ENCODE measurements at regions not wholly inside any gene's neighbourhood (a gene's known extent, or its start where the extent isn't known, plus 50 kb on each side); places are given as distances from the start of the nearest gene placed in this dataset.

- TF ChIP-seq CTCF (IDR thresholded peaks at IDR 0.05; ENCODE audit: unreplicated experiment): no peak
- DNase-seq (ENCODE audit: low spot score): no peak
- Mint-ChIP-seq H3K9me3 (ENCODE audit: unreplicated experiment) (peaks cover 4% of the 10 kb centered on the region), H3K36me3 (ENCODE audit: low read depth, unreplicated experiment) (no peaks in the 10 kb centered on the region), H3K4me3 (ENCODE audit: unreplicated experiment) (peak overlapping the region; percentile 82), H3K27ac (ENCODE audit: unreplicated experiment) (no peak overlapping the region), H3K4me1 (ENCODE audit: unreplicated experiment) (no peaks in the 10 kb centered on the region), H3K27me3 (ENCODE audit: unreplicated experiment) (peaks cover 2% of the 10 kb centered on the region)
Measured at GRCh38 chr11:45355706-45356041, 69.5 kb upstream of the SYT13 start.

- H3K4me1 Mint-ChIP-seq (ENCODE audit: unreplicated experiment): no peaks in the 10 kb centered on the region
- no peak for TF ChIP-seq CTCF (IDR thresholded peaks at IDR 0.05; ENCODE audit: unreplicated experiment)
- H3K27me3 Mint-ChIP-seq (ENCODE audit: unreplicated experiment): peaks cover 2% of the 10 kb centered on the region
- no peaks in the 10 kb centered on the region for H3K36me3 Mint-ChIP-seq (ENCODE audit: low read depth, unreplicated experiment)
- no peak overlapping the region for H3K27ac Mint-ChIP-seq (ENCODE audit: unreplicated experiment)
- peaks cover 4% of the 10 kb centered on the region for H3K9me3 Mint-ChIP-seq (ENCODE audit: unreplicated experiment)
- DNase-seq (ENCODE audit: low spot score): peak; percentile 63
- H3K4me3 Mint-ChIP-seq (ENCODE audit: unreplicated experiment): peak overlapping the region; percentile 21
Measured at GRCh38 chr11:45354976-45355705, 69.0 kb upstream of the SYT13 start.

- Mint-ChIP-seq H3K36me3 (ENCODE audit: low read depth, unreplicated experiment) (no peaks in the 10 kb centered on the region), H3K9me3 (ENCODE audit: unreplicated experiment) (peaks cover under 1% of the 10 kb centered on the region), H3K4me1 (ENCODE audit: unreplicated experiment) (no peaks in the 10 kb centered on the region), H3K27ac (ENCODE audit: unreplicated experiment) (no peak overlapping the region), H3K27me3 (ENCODE audit: unreplicated experiment) (no peaks in the 10 kb centered on the region), H3K4me3 (ENCODE audit: unreplicated experiment) (no peak overlapping the region)
- TF ChIP-seq CTCF (IDR thresholded peaks at IDR 0.05; ENCODE audit: unreplicated experiment): no peak
- DNase-seq (ENCODE audit: low spot score): no peak
Measured at GRCh38 chr11:45348729-45349128, 62.6 kb upstream of the SYT13 start.

- peaks cover 2% of the 10 kb centered on the region for H3K4me1 Mint-ChIP-seq (ENCODE audit: unreplicated experiment)
- DNase-seq (ENCODE audit: low spot score): no peak
- no peak for TF ChIP-seq CTCF (IDR thresholded peaks at IDR 0.05; ENCODE audit: unreplicated experiment)
- no peak overlapping the region for H3K4me3 Mint-ChIP-seq (ENCODE audit: unreplicated experiment)
- H3K27ac Mint-ChIP-seq (ENCODE audit: unreplicated experiment): no peak overlapping the region
- no peaks in the 10 kb centered on the region for H3K9me3 Mint-ChIP-seq (ENCODE audit: unreplicated experiment)
- H3K36me3 Mint-ChIP-seq (ENCODE audit: low read depth, unreplicated experiment): no peaks in the 10 kb centered on the region
- H3K27me3 Mint-ChIP-seq (ENCODE audit: unreplicated experiment): no peaks in the 10 kb centered on the region
Measured at GRCh38 chr11:45347348-45348082, 61.4 kb upstream of the SYT13 start.

- Mint-ChIP-seq H3K27me3 (ENCODE audit: unreplicated experiment) (no peaks in the 10 kb centered on the region), H3K4me1 (ENCODE audit: unreplicated experiment) (peaks cover 7% of the 10 kb centered on the region), H3K4me3 (ENCODE audit: unreplicated experiment) (no peak overlapping the region), H3K27ac (ENCODE audit: unreplicated experiment) (no peak overlapping the region), H3K36me3 (ENCODE audit: low read depth, unreplicated experiment) (no peaks in the 10 kb centered on the region), H3K9me3 (ENCODE audit: unreplicated experiment) (no peaks in the 10 kb centered on the region)
- no peak for DNase-seq (ENCODE audit: low spot score)
- TF ChIP-seq CTCF (IDR thresholded peaks at IDR 0.05; ENCODE audit: unreplicated experiment): no peak
Measured at GRCh38 chr11:45345491-45345890, 59.4 kb upstream of the SYT13 start.
